Esophagus muscularis mucosa (tissue), 4 donors: ENCODE measurements at regions not wholly inside any gene's neighbourhood (a gene's known extent, or its start where the extent isn't known, plus 50 kb on each side); places are given as distances from the start of the nearest gene placed in this dataset.

Experiments
- EP300 ChIP-seq: sonication (generic); formaldehyde crosslinking; IDR thresholded peaks from one replicate; pipeline ENCODE4 v1.6.1; 2017; ENCODE audit warnings: antibody characterized with exemption
- POLR2A ChIP-seq: fragments of 450-650 bp; IDR thresholded peaks from one replicate; pipeline ENCODE4 v1.6.1; 2017; ENCODE audit warnings: antibody characterized with exemption, moderate library complexity, mild to moderate bottlenecking, low read depth
- TF ChIP-seq, protein P1 (sequence below), 3 experiments: fragments of 200-600 bp in 2 of 3; fragments of 450-650 bp in 1 of 3; sonication (generic) in 2 of 3; IDR thresholded peaks; one replicate each; pipeline ENCODE4 v1.5.1; 2017 to 2019; ENCODE audit warnings: antibody characterized with exemption in 3 of 3, mild to moderate bottlenecking in 2 of 3, moderate library complexity in 1 of 3

DNA sequence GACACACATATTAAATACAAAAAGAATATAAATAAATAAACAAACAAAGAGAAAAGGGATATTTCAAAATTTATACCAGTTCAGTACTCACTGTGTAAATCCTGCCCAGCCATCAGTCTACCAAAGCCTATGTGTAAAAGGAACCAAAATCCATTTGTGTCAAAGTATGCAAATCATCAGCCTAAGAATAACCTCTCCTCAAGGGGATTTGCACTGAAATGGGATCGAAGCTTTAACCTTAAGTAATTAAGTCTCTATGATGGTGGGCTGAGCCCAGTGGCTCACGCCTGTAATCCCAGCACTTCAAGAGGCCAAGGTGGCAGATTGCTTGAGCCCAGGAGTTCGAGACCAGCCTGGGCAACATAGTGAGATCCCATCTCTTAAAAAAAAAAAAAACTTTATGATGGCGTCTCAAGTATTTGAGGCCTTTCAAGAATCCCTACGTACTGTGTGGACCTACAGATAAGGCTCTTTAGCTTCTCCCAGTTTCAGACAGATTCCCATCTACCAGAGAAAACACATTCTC lies 57.8 kb upstream of the METAP2 start:
- TF ChIP-seq, protein P1, sequence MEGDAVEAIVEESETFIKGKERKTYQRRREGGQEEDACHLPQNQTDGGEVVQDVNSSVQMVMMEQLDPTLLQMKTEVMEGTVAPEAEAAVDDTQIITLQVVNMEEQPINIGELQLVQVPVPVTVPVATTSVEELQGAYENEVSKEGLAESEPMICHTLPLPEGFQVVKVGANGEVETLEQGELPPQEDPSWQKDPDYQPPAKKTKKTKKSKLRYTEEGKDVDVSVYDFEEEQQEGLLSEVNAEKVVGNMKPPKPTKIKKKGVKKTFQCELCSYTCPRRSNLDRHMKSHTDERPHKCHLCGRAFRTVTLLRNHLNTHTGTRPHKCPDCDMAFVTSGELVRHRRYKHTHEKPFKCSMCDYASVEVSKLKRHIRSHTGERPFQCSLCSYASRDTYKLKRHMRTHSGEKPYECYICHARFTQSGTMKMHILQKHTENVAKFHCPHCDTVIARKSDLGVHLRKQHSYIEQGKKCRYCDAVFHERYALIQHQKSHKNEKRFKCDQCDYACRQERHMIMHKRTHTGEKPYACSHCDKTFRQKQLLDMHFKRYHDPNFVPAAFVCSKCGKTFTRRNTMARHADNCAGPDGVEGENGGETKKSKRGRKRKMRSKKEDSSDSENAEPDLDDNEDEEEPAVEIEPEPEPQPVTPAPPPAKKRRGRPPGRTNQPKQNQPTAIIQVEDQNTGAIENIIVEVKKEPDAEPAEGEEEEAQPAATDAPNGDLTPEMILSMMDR (IDR thresholded peaks at IDR 0.05) = no peak
- TF ChIP-seq POLR2A (no peak), EP300 (no peak)
